Stomach (tissue), 8 donors: ENCODE measurements at regions not wholly inside any gene's neighbourhood (a gene's known extent, or its start where the extent isn't known, plus 50 kb on each side); places are given as distances from the start of the nearest gene placed in this dataset.

Experiments
- DNase-seq, 2 donors: peaks; one replicate each; pipeline versions ENCODE4 v3.0.0 to v3.0.0-alpha.2; 2013 to 2019
- H3K27ac ChIP-seq, 5 donors: fragments of 200-600 bp in 4 of 5; sonication (generic) in 4 of 5; one replicate each; pipeline ENCODE4 v1.5.1; 2013 to 2019; ENCODE audit warnings: mild to moderate bottlenecking in 1 of 5, moderate library complexity in 1 of 5
- H3K27me3 ChIP-seq, 3 donors: fragments of 200-600 bp; sonication (generic); one replicate each; pipeline ENCODE4 v1.5.1; 2017 to 2019; ENCODE audit warnings: mixed run types in 1 of 3
- H3K36me3 ChIP-seq, 4 donors: fragments of 200-600 bp; sonication (generic); 1 replicate in 3 of 4; 2 replicates in 1 of 4; pipeline ENCODE4 v1.5.1; 2016 to 2019
- H3K4me1 ChIP-seq, 4 donors: fragments of 200-600 bp; sonication (generic); one replicate each; pipeline ENCODE4 v1.5.1; 2016 to 2019
- H3K4me3 ChIP-seq, 4 donors: fragments of 200-600 bp; sonication (generic) in 3 of 4; one replicate each; pipeline ENCODE4 v1.5.1; 2016 to 2019; ENCODE audit warnings: mild to moderate bottlenecking in 1 of 4
- H3K9me3 ChIP-seq, 4 donors: fragments of 200-600 bp; sonication (generic); one replicate each; pipeline ENCODE4 v1.5.1; 2016 to 2019
- EP300 ChIP-seq: sonication (generic); formaldehyde crosslinking; IDR thresholded peaks from one replicate; pipeline ENCODE4 v1.6.1; 2017; ENCODE audit warnings: antibody characterized with exemption
- POLR2A ChIP-seq, 4 donors: fragments of 450-650 bp; IDR thresholded peaks; one replicate each; pipeline ENCODE4 v1.6.1; 2016; ENCODE audit warnings: antibody characterized with exemption in 4 of 4, control low read depth in 2 of 4, mild to moderate bottlenecking in 1 of 4, moderate library complexity in 1 of 4
- POLR2AphosphoS5 ChIP-seq, 3 donors: sonication (generic); formaldehyde crosslinking; IDR thresholded peaks; one replicate each; pipeline ENCODE4 v1.6.1; 2016; ENCODE audit warnings: antibody characterized with exemption in 3 of 3
- WGBS, 5 donors: extraction: QIAGEN DNeasy Blood & Tissue Kit in 3 of 5; methylation state at CpG; one replicate each; pipeline versions ENCODE4 v1.1.5 to v1.1.7; 2013 to 2018; 5-methylcytosine and 5-hydroxymethylcytosine counted together
- intact Hi-C: fragments of 100-400 bp; cut with DNase I; formaldehyde crosslinking; loops from one replicate; pipeline ENCODE4 v1.15.1; 2023; ENCODE audit warnings: low total_unique reads
- TF ChIP-seq, protein P1 (sequence below), 7 experiments: fragments of 450-650 bp in 4 of 7; fragments of 200-600 bp in 3 of 7; sonication (generic) in 3 of 7; IDR thresholded peaks; one replicate each; pipeline ENCODE4 v1.5.1; 2016 to 2019; ENCODE audit warnings: antibody characterized with exemption in 7 of 7, control low read depth in 2 of 7, mild to moderate bottlenecking in 1 of 7
- donor health status: healthy with polysubstance abuse.
- donor health status: Bipolar disorder and iron deficiency.
- donor health status: healthy.

- no peaks in the 10 kb centered on the region for H3K4me1 ChIP-seq
- 65 to 86% (median 81%) methylated on average over 1 of the region's 1 CpG for WGBS, 5 donors
These were observed 344.4 kb downstream of the SUCLA2 start for GRCh38 chr13:47656651-47657050.

DNA sequence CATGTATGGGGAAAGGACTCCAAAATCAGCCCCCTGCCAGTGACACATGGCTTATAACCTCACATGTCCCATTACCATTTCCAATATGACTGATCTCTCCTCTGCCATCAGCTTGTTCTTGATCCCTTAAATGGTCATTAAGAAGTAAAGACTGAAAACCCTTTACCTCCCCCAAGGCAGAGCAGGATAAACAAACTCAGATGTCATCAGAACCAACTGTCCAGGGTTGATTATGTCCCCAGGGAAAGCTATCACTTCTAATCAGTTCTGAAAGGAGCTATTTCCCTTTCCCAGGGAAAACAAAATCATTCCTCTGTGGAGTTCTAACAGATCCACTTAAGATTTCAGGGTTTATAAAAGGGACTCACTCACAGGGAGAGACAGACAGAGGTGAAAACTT is 350.9 kb downstream of the SUCLA2 start:
- intact Hi-C loops, result no loop called here

More at GRCh38 chr13:47656651-47657050, 344.4 kb downstream of the SUCLA2 start:
- Histone ChIP-seq H3K27ac (no peak overlapping the region), H3K36me3 (no peaks in the 10 kb centered on the region), H3K27me3 (no peaks in the 10 kb centered on the region), H3K4me3 (no peak overlapping the region), H3K9me3 (no peaks in the 10 kb centered on the region)
- intact Hi-C loops, result no loop called here
- no peak for DNase-seq
- TF ChIP-seq POLR2A (IDR thresholded peaks at IDR 0.05), result no peak
- TF ChIP-seq, protein P1, sequence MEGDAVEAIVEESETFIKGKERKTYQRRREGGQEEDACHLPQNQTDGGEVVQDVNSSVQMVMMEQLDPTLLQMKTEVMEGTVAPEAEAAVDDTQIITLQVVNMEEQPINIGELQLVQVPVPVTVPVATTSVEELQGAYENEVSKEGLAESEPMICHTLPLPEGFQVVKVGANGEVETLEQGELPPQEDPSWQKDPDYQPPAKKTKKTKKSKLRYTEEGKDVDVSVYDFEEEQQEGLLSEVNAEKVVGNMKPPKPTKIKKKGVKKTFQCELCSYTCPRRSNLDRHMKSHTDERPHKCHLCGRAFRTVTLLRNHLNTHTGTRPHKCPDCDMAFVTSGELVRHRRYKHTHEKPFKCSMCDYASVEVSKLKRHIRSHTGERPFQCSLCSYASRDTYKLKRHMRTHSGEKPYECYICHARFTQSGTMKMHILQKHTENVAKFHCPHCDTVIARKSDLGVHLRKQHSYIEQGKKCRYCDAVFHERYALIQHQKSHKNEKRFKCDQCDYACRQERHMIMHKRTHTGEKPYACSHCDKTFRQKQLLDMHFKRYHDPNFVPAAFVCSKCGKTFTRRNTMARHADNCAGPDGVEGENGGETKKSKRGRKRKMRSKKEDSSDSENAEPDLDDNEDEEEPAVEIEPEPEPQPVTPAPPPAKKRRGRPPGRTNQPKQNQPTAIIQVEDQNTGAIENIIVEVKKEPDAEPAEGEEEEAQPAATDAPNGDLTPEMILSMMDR (IDR thresholded peaks at IDR 0.05), result no peak
- no peak for TF ChIP-seq POLR2AphosphoS5 (IDR thresholded peaks at IDR 0.05)
- TF ChIP-seq EP300, result no peak

GRCh38 chr13:47647001-47647400 is 354.1 kb downstream of the SUCLA2 start:
- Histone ChIP-seq H3K36me3 (no peaks in the 10 kb centered on the region), H3K4me1 (no peaks in the 10 kb centered on the region), H3K27me3 (no peaks in the 10 kb centered on the region), H3K9me3 (no peaks in the 10 kb centered on the region), H3K27ac (no peak overlapping the region), H3K4me3 (no peak overlapping the region)
- TF ChIP-seq EP300 (no peak), POLR2AphosphoS5 (IDR thresholded peaks at IDR 0.05) (no peak), POLR2A (IDR thresholded peaks at IDR 0.05) (no peak)
- TF ChIP-seq, protein P1 (IDR thresholded peaks at IDR 0.05), result no peak
- intact Hi-C loops, result no loop called here
- no peak for DNase-seq

More for the DNA sequence above, 350.9 kb downstream of the SUCLA2 start:
- no peaks in the 10 kb centered on the region for H3K36me3 ChIP-seq
- no peak overlapping the region for H3K27ac ChIP-seq
- H3K27me3 ChIP-seq, result no peaks in the 10 kb centered on the region
- DNase-seq, result no peak
- no peak for TF ChIP-seq POLR2A (IDR thresholded peaks at IDR 0.05)
- TF ChIP-seq, protein P1 (IDR thresholded peaks at IDR 0.05), result no peak
- no peak for TF ChIP-seq POLR2AphosphoS5 (IDR thresholded peaks at IDR 0.05)
- TF ChIP-seq EP300, result no peak
- no peak overlapping the region for H3K4me3 ChIP-seq
- H3K9me3 ChIP-seq, result no peaks in the 10 kb centered on the region
- H3K4me1 ChIP-seq, result no peaks in the 10 kb centered on the region

DNA sequence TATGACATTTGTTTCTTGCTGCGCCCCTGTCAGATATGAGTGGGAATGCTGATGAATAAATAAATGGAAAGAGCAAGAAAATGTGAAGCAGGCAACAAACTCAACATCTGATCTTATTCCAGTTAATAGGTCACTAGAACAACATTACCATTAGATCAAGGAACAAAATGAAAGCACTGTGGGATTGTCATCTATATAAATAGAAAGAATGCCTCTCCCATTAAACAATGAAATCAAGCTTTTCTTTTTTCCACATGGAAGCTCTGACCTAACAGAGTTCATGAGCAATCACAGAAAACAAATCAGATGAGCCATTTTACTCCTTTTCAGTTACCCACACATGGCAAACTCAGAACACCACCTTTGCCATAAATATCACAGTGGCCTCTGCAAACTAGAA is 354.8 kb downstream of the SUCLA2 start:
- no peak overlapping the region for H3K27ac ChIP-seq

More for the DNA sequence above, 354.8 kb downstream of the SUCLA2 start:
- 75 to 90% (median 83%) methylated on average over 1 of the region's 1 CpG for whole genome bisulfite sequencing, 5 donors
- Histone ChIP-seq H3K36me3 (no peaks in the 10 kb centered on the region), H3K27me3 (no peaks in the 10 kb centered on the region), H3K9me3 (no peaks in the 10 kb centered on the region), H3K4me3 (no peak overlapping the region), H3K4me1 (no peaks in the 10 kb centered on the region)
- no peak for DNase-seq
- intact Hi-C loops, result no loop called here
- no peak for TF ChIP-seq EP300
- TF ChIP-seq POLR2AphosphoS5 (IDR thresholded peaks at IDR 0.05), result no peak
- no peak for TF ChIP-seq POLR2A (IDR thresholded peaks at IDR 0.05)
- TF ChIP-seq, protein P1 (IDR thresholded peaks at IDR 0.05), result no peak
